Retinal pigment epithelial cell (primary cell): ENCODE measurements at regions not wholly inside any gene's neighbourhood (a gene's known extent, or its start where the extent isn't known, plus 50 kb on each side); places are given as distances from the start of the nearest gene placed in this dataset.

Experiments
- DNase-seq: peaks from one replicate; pipeline ENCODE4 v3.0.0-alpha.2; 2010; ENCODE audit warnings: low read depth
- H3K4me3 ChIP-seq: 2 replicates; pipeline ENCODE4 v1.5.1; 2011; ENCODE audit warnings: mild to moderate bottlenecking, low read length, control low read depth, moderate library complexity
- CTCF ChIP-seq: conservative IDR thresholded peaks from 2 replicates; pipeline ENCODE4 v1.5.1; 2011; ENCODE audit warnings: low read depth, low read length, control low read depth, inconsistent platforms

- no peak for DNase-seq
- no peak overlapping the region for H3K4me3 ChIP-seq
- no peak for TF ChIP-seq CTCF
These were observed 51.9 kb upstream of the PAQR3 start for GRCh38 chr4:78990938-78991810.

- no peak for DNase-seq
- no peak for TF ChIP-seq CTCF
- no peak overlapping the region for H3K4me3 ChIP-seq
These were observed 50.5 kb upstream of the PAQR3 start for GRCh38 chr4:78989697-78990270.
